GM20000 (cell line): ENCODE measurements at regions not wholly inside any gene's neighbourhood (a gene's known extent, or its start where the extent isn't known, plus 50 kb on each side); places are given as distances from the start of the nearest gene placed in this dataset.

ENCODE experiments used
- DNase-seq: peaks from one replicate; pipeline ENCODE4 v3.0.0; 2012; ENCODE audit warnings: low spot score
- CTCF ChIP-seq: IDR thresholded peaks from 2 replicates; pipeline ENCODE4 v1.5.1; 2012; ENCODE audit warnings: mild to moderate bottlenecking, control low read depth; ENCODE audit errors: extremely low read depth, missing control alignments

GRCh38 chr12:25816637-25817036 is 141.8 kb upstream of the RASSF8 start:
- no peak for DNase-seq
- TF ChIP-seq CTCF = no peak

GRCh38 chr12:25817166-25817565 is 141.3 kb upstream of the RASSF8 start:
- no peak for DNase-seq
- no peak for TF ChIP-seq CTCF

- no peak for TF ChIP-seq CTCF
- no peak for DNase-seq
These were observed 139.7 kb upstream of the RASSF8 start for GRCh38 chr12:25818596-25819390.

GRCh38 chr12:25819691-25820090 is 138.8 kb upstream of the RASSF8 start:
- DNase-seq = no peak
- no peak for TF ChIP-seq CTCF

GRCh38 chr12:25822281-25822680 is 136.2 kb upstream of the RASSF8 start:
- no peak for TF ChIP-seq CTCF
- DNase-seq = no peak

GRCh38 chr12:25824734-25825133 is 133.7 kb upstream of the RASSF8 start:
- no peak for DNase-seq
- no peak for TF ChIP-seq CTCF

- TF ChIP-seq CTCF = no peak
- no peak for DNase-seq
These were observed 133.0 kb upstream of the RASSF8 start for GRCh38 chr12:25825446-25825845.
